ENCODE measurements at regions not wholly inside any gene's neighbourhood (a gene's known extent, or its start where the extent isn't known, plus 50 kb on each side); places are given as distances from the start of the nearest gene placed in this dataset.
"Not testable (repeated sequence)": the region's sequence is repeated elsewhere in the genome, so short reads cannot be mapped to it uniquely, and the experiment has no call there.

- DNase-seq (ENCODE audit: low read depth in 2 of 3, low spot score in 2 of 3), result not testable (repeated sequence)
Observed at GRCh38 chr11:69916251-69916649, 97.0 kb upstream of the FGF3 start.

GRCh38 chr11:69916806-69917387 is 97.7 kb upstream of the FGF3 start:
- no peak for DNase-seq (ENCODE audit: low read depth in 2 of 3, low spot score in 2 of 3)

- no peak for DNase-seq (ENCODE audit: low read depth in 2 of 3, low spot score in 2 of 3)
Observed at GRCh38 chr11:69917529-69917928, 98.3 kb upstream of the FGF3 start.

- no peak for DNase-seq (ENCODE audit: low read depth in 2 of 3, low spot score in 2 of 3)
Observed at GRCh38 chr11:69918231-69918937, 99.2 kb upstream of the FGF3 start.

- DNase-seq (ENCODE audit: low read depth in 2 of 3, low spot score in 2 of 3), result peak; percentile 17 to 81 (median 71)
Observed at GRCh38 chr11:69918938-69919650, 99.9 kb upstream of the FGF3 start.

GRCh38 chr11:69919659-69920344 is 100.6 kb upstream of the FGF3 start:
- no peak for DNase-seq (ENCODE audit: low read depth in 2 of 3, low spot score in 2 of 3)

- DNase-seq (ENCODE audit: low read depth in 2 of 3, low spot score in 2 of 3), result no peak
Observed at GRCh38 chr11:69920345-69921127, 101.3 kb upstream of the FGF3 start.

- DNase-seq (ENCODE audit: low read depth in 2 of 3, low spot score in 2 of 3), result no peak
Observed at GRCh38 chr11:69921128-69922014, 102.2 kb upstream of the FGF3 start.

- DNase-seq (ENCODE audit: low read depth in 2 of 3, low spot score in 2 of 3), result no peak
Observed at GRCh38 chr11:69922015-69922595, 102.9 kb upstream of the FGF3 start.

- no peak for DNase-seq (ENCODE audit: low read depth in 2 of 3, low spot score in 2 of 3)
Observed at GRCh38 chr11:69922596-69923111, 103.4 kb upstream of the FGF3 start.

- DNase-seq (ENCODE audit: low read depth in 2 of 3, low spot score in 2 of 3), result no peak
Observed at GRCh38 chr11:69923196-69923595, 104.0 kb upstream of the FGF3 start.

- DNase-seq (ENCODE audit: low read depth in 2 of 3, low spot score in 2 of 3), result no peak
Observed at GRCh38 chr11:69923641-69924307, 104.6 kb upstream of the FGF3 start.

GRCh38 chr11:69924308-69925161 is 105.3 kb upstream of the FGF3 start:
- no peak for DNase-seq (ENCODE audit: low read depth in 2 of 3, low spot score in 2 of 3)

- DNase-seq (ENCODE audit: low read depth in 2 of 3, low spot score in 2 of 3), result no peak
Observed at GRCh38 chr11:69925366-69926196, 106.4 kb upstream of the FGF3 start.

GRCh38 chr11:69926376-69927050 is 107.3 kb upstream of the FGF3 start:
- DNase-seq (ENCODE audit: low read depth in 2 of 3, low spot score in 2 of 3), result no peak

GRCh38 chr11:69928121-69928520 is 108.9 kb upstream of the FGF3 start:
- DNase-seq (ENCODE audit: low read depth in 2 of 3, low spot score in 2 of 3), result no peak

Measured in activated CD8-positive, alpha-beta memory T cell treated with anti-CD3 and anti-CD28 coated beads for 48 hours (primary cell).